ENCODE measurements at regions not wholly inside any gene's neighbourhood (a gene's known extent, or its start where the extent isn't known, plus 50 kb on each side); places are given as distances from the start of the nearest gene placed in this dataset.

DNA sequence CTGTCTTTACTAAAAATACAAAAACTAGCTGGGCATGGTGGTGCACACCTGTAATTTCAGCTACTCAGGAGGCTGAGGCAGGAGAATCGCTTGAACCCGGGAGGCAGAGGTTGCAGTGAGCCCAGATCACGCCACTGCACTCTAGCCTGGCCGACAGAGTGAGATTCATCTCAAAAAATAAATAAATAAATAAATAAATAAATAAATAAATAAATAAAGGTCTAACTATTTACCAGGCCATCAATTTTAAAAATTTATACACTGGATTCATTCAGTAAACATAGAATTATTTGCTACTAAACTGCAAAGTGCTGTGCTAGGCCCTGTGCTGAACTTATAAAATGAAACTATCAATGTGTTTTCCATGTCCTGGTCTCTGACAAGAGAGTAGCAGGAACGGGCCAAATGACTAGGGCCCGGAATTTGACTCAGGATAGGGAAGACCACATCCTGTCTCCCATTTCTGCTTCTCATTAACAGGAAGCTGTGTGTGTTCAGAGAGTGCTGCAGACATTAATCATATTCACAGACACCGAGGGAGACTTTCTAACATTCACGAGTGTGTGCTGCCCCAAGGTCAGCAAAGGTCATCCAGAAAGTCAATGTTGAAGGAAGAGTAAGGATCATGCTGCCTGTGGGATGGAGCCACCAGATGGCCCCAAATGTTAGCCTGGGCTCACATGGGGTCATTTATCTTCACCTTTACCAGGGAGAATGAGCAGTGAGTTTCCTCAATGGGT lies 95.8 kb downstream of the SPP2 start:
- TF ChIP-seq, protein P1, sequence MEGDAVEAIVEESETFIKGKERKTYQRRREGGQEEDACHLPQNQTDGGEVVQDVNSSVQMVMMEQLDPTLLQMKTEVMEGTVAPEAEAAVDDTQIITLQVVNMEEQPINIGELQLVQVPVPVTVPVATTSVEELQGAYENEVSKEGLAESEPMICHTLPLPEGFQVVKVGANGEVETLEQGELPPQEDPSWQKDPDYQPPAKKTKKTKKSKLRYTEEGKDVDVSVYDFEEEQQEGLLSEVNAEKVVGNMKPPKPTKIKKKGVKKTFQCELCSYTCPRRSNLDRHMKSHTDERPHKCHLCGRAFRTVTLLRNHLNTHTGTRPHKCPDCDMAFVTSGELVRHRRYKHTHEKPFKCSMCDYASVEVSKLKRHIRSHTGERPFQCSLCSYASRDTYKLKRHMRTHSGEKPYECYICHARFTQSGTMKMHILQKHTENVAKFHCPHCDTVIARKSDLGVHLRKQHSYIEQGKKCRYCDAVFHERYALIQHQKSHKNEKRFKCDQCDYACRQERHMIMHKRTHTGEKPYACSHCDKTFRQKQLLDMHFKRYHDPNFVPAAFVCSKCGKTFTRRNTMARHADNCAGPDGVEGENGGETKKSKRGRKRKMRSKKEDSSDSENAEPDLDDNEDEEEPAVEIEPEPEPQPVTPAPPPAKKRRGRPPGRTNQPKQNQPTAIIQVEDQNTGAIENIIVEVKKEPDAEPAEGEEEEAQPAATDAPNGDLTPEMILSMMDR (IDR thresholded peaks at IDR 0.05): no peak
- TF ChIP-seq POLR2A (IDR thresholded peaks at IDR 0.05; ENCODE audit: low read depth) (no peak), EP300 (IDR thresholded peaks at IDR 0.05) (no peak), POLR2AphosphoS5 (IDR thresholded peaks at IDR 0.05) (no peak)

Data from esophagus muscularis mucosa (tissue), 4 donors.